CD4-positive, alpha-beta T cell (primary cell): ENCODE measurements at regions not wholly inside any gene's neighbourhood (a gene's known extent, or its start where the extent isn't known, plus 50 kb on each side); places are given as distances from the start of the nearest gene placed in this dataset.

ENCODE experiments used
- ATAC-seq: fragments of 200-7000 bp; cut with Tn5 transposase; one replicate; pipeline ENCODE4 v1.10.0; 2022; ENCODE audit warnings: mild to moderate bottlenecking; ENCODE audit not compliant: poor library complexity
- CTCF ChIA-PET: fragments of 350-600 bp; sonication (Branson Sonifier 250); formaldehyde crosslinking; loops from one replicate; lab custom pipeline; 2021; ENCODE audit warnings: antibody characterized with exemption, inconsistent platforms; lab: Charles Lee
- POLR2A ChIA-PET: fragments of 350-600 bp; sonication (Branson Sonifier 250); formaldehyde crosslinking; loops from one replicate; lab custom pipeline; 2021; ENCODE audit warnings: antibody characterized with exemption, inconsistent platforms; lab: Charles Lee
- DNase-seq, 14 experiments: peaks; one replicate each; pipeline ENCODE4 v3.0.0-alpha.2; 2013 to 2020; ENCODE audit warnings: mixed read lengths in 2 of 14
- H3K27ac ChIP-seq, 2 donors: one replicate each; pipeline versions ENCODE4 v1.5.1 to v1.7.0; 2013; ENCODE audit warnings: low read length in 2 of 2, low read depth in 1 of 2, mild to moderate bottlenecking in 1 of 2
- H3K27me3 ChIP-seq, 2 experiments: 1 replicate in 1 of 2; 2 replicates in 1 of 2; pipeline versions ENCODE4 v1.6.1 to v1.7.0; 2013; ENCODE audit warnings: low read length in 2 of 2, control low read depth in 1 of 2, mild to moderate bottlenecking in 1 of 2, moderate library complexity in 1 of 2; ENCODE audit not compliant: insufficient read depth in 2 of 2, control insufficient read depth in 1 of 2
- H3K36me3 ChIP-seq: one replicate; pipeline ENCODE4 v1.6.1; 2013; ENCODE audit warnings: low read length, control low read depth; ENCODE audit not compliant: insufficient read depth
- H3K4me1 ChIP-seq: one replicate; pipeline ENCODE4 v1.6.1; 2013; ENCODE audit warnings: low read length, control low read depth; ENCODE audit not compliant: insufficient read depth
- H3K4me3 ChIP-seq: one replicate; pipeline ENCODE4 v1.5.1; 2013; ENCODE audit warnings: mild to moderate bottlenecking, low read length, moderate library complexity
- H3K9me3 ChIP-seq, 2 experiments: 1 replicate in 1 of 2; 2 replicates in 1 of 2; pipeline versions ENCODE4 v1.6.1 to v1.7.0; 2013; ENCODE audit warnings: low read length in 2 of 2, mild to moderate bottlenecking in 2 of 2, control low read depth in 1 of 2, moderate library complexity in 1 of 2; ENCODE audit not compliant: control insufficient read depth in 1 of 2, insufficient read depth in 1 of 2
- H3K27ac Mint-ChIP-seq: one replicate; pipeline ENCODE4 v1.8.0; 2020; ENCODE audit warnings: mixed read lengths
- H3K27me3 Mint-ChIP-seq: one replicate; pipeline ENCODE4 v1.8.0; 2021; ENCODE audit warnings: mixed read lengths
- H3K36me3 Mint-ChIP-seq: one replicate; pipeline ENCODE4 v1.8.0; 2021; ENCODE audit warnings: low read depth, mixed read lengths
- H3K4me1 Mint-ChIP-seq: one replicate; pipeline ENCODE4 v1.8.0; 2021; ENCODE audit warnings: low read depth, mixed read lengths
- H3K4me3 Mint-ChIP-seq: one replicate; pipeline ENCODE4 v1.8.0; 2020; ENCODE audit warnings: mild to moderate bottlenecking, mixed read lengths
- H3K9me3 Mint-ChIP-seq: one replicate; pipeline ENCODE4 v1.8.0; 2020; ENCODE audit warnings: mixed read lengths
- intact Hi-C, 2 experiments: fragments of 100-400 bp; cut with DNase I in 1 of 2; cut with micrococcal nuclease in 1 of 2; formaldehyde crosslinking; loops; one replicate each; pipeline versions ENCODE4 v1.15.1 to v1.9.0; 2023 to 2025; cut with DNase I, micrococcal nuclease
- TF ChIP-seq, protein P1 (sequence below): fragments of 200-600 bp; IDR thresholded peaks from one replicate; pipeline ENCODE4 v1.8.0; 2022; ENCODE audit warnings: antibody characterized with exemption, mild to moderate bottlenecking

GRCh38 chr2:64785245-64785644, 131.5 kb upstream of the SERTAD2 start:
- Histone ChIP-seq H3K9me3 (no peaks in the 10 kb centered on the region), H3K27me3 (no peaks in the 10 kb centered on the region), H3K4me1 (no peaks in the 10 kb centered on the region), H3K4me3 (no peak overlapping the region), H3K36me3 (no peaks in the 10 kb centered on the region), H3K27ac (no peak overlapping the region)
- DNase-seq (no peak), ATAC-seq (no peak)
- TF ChIP-seq, protein P1, sequence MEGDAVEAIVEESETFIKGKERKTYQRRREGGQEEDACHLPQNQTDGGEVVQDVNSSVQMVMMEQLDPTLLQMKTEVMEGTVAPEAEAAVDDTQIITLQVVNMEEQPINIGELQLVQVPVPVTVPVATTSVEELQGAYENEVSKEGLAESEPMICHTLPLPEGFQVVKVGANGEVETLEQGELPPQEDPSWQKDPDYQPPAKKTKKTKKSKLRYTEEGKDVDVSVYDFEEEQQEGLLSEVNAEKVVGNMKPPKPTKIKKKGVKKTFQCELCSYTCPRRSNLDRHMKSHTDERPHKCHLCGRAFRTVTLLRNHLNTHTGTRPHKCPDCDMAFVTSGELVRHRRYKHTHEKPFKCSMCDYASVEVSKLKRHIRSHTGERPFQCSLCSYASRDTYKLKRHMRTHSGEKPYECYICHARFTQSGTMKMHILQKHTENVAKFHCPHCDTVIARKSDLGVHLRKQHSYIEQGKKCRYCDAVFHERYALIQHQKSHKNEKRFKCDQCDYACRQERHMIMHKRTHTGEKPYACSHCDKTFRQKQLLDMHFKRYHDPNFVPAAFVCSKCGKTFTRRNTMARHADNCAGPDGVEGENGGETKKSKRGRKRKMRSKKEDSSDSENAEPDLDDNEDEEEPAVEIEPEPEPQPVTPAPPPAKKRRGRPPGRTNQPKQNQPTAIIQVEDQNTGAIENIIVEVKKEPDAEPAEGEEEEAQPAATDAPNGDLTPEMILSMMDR: no peak
- Mint-ChIP-seq H3K27me3 (no peaks in the 10 kb centered on the region), H3K4me3 (no peak overlapping the region), H3K36me3 (no peaks in the 10 kb centered on the region), H3K4me1 (no peaks in the 10 kb centered on the region), H3K9me3 (no peaks in the 10 kb centered on the region), H3K27ac (no peak overlapping the region)
- CTCF ChIA-PET: no interaction called here
- POLR2A ChIA-PET: no interaction called here
- intact Hi-C loops: no loop called here

- Mint-ChIP-seq H3K36me3 (no peaks in the 10 kb centered on the region), H3K27me3 (no peaks in the 10 kb centered on the region), H3K4me3 (no peak overlapping the region), H3K27ac (no peak overlapping the region), H3K4me1 (no peaks in the 10 kb centered on the region), H3K9me3 (no peaks in the 10 kb centered on the region)
- Histone ChIP-seq H3K36me3 (no peaks in the 10 kb centered on the region), H3K9me3 (no peaks in the 10 kb centered on the region), H3K4me3 (no peak overlapping the region), H3K27ac (no peak overlapping the region), H3K4me1 (no peaks in the 10 kb centered on the region), H3K27me3 (no peaks in the 10 kb centered on the region)
- DNase-seq: peak in 1 of 14 experiments; percentile 14
- ATAC-seq: no peak
- TF ChIP-seq, protein P1: no peak
- ChIA-PET CTCF (interaction anchor here (0.7 to 0.8 kb wide), 2 partner anchors 8 to 609 kb away, joined by 3 to 4 read pairs; no protein-coding TSS in a partner anchor), POLR2A (interaction anchor here (0.6 kb wide), 2 partner anchors 15 to 120 kb away, joined by 3 read pairs; no protein-coding TSS in a partner anchor)
- intact Hi-C loops: no loop called here
These were observed 132.8 kb upstream of the SERTAD2 start for GRCh38 chr2:64786343-64787018.

GRCh38 chr2:64787019-64787365, 133.3 kb upstream of the SERTAD2 start:
- Mint-ChIP-seq H3K27me3 (no peaks in the 10 kb centered on the region), H3K4me1 (no peaks in the 10 kb centered on the region), H3K27ac (no peak overlapping the region), H3K9me3 (no peaks in the 10 kb centered on the region), H3K36me3 (no peaks in the 10 kb centered on the region), H3K4me3 (no peak overlapping the region)
- H3K27ac ChIP-seq: no peak overlapping the region
- intact Hi-C loops: no loop called here
- no peak for DNase-seq
- H3K4me3 ChIP-seq: no peak overlapping the region
- TF ChIP-seq, protein P1: no peak
- H3K4me1 ChIP-seq: no peaks in the 10 kb centered on the region
- ATAC-seq: no peak
- H3K36me3 ChIP-seq: no peaks in the 10 kb centered on the region
- H3K27me3 ChIP-seq: no peaks in the 10 kb centered on the region
- ChIA-PET CTCF (interaction anchor here (0.8 kb wide), 1 partner anchor 8 kb away, joined by 3 read pairs; no protein-coding TSS in a partner anchor), POLR2A (interaction anchor here (0.6 kb wide), 1 partner anchor 121 kb away, joined by 3 read pairs; no protein-coding TSS in a partner anchor)
- H3K9me3 ChIP-seq: no peaks in the 10 kb centered on the region
